H1 (cell line): ENCODE measurements at regions not wholly inside any gene's neighbourhood (a gene's known extent, or its start where the extent isn't known, plus 50 kb on each side); places are given as distances from the start of the nearest gene placed in this dataset.

Experiments used
- CTCF ChIA-PET: fragments of 300-600 bp; sonication (Branson Sonifier 250); formaldehyde crosslinking; loops from one replicate; lab custom pipeline; 2021; ENCODE audit not compliant: partially characterized antibody; lab: Charles Lee
- POLR2A ChIA-PET: fragments of 300-600 bp; sonication (Branson Sonifier 250); formaldehyde crosslinking; loops from one replicate; lab custom pipeline; 2021; ENCODE audit warnings: inconsistent platforms; ENCODE audit not compliant: partially characterized antibody; lab: Charles Lee
- DNase-seq, 2 experiments: peaks; one replicate each; pipeline versions ENCODE4 v3.0.0 to v3.0.0-alpha.2; 2010 to 2022; ENCODE audit warnings: low spot score in 2 of 2, low read depth in 1 of 2, mixed read lengths in 1 of 2
- FAIRE-seq: peaks from 2 replicates; lab custom pipeline; 2011; peaks lifted over from hg19 to GRCh38; lab: Jason Lieb, UNC
- H2AFZ ChIP-seq: 2 replicates; pipeline ENCODE4 v1.8.1; 2012; ENCODE audit warnings: low read length, inconsistent platforms
- H2AK5ac ChIP-seq: 2 replicates; pipeline ENCODE4 v1.6.1; 2013; ENCODE audit warnings: low read depth, low read length
- H2BK120ac ChIP-seq: replicated peaks from 2 replicates; pipeline ENCODE3; 2013; ENCODE audit warnings: low read depth, low read length, inconsistent platforms
- H2BK12ac ChIP-seq: 2 replicates; pipeline ENCODE4 v1.6.1; 2013; ENCODE audit warnings: low read depth, low read length
- H2BK15ac ChIP-seq: 2 replicates; pipeline ENCODE4 v1.6.1; 2013; ENCODE audit warnings: low read length
- H2BK20ac ChIP-seq: 2 replicates; pipeline ENCODE4 v1.6.1; 2013; ENCODE audit warnings: low read length
- H2BK5ac ChIP-seq: 2 replicates; pipeline ENCODE4 v1.6.1; 2013; ENCODE audit warnings: low read depth, low read length
- H3K14ac ChIP-seq: 2 replicates; pipeline ENCODE4 v1.6.1; 2013; ENCODE audit warnings: inconsistent platforms; ENCODE audit not compliant: insufficient read length
- H3K18ac ChIP-seq: 2 replicates; pipeline ENCODE4 v1.6.1; 2013; ENCODE audit warnings: low read length; ENCODE audit errors: extremely low read depth
- H3K23ac ChIP-seq: 2 replicates; pipeline ENCODE4 v1.6.1; 2013; ENCODE audit warnings: inconsistent platforms; ENCODE audit not compliant: insufficient read length
- H3K23me2 ChIP-seq: 2 replicates; pipeline ENCODE4 v1.6.1; 2013; ENCODE audit warnings: low read depth, low read length
- H3K27ac ChIP-seq: 2 replicates; pipeline ENCODE4 v1.6.1; 2011; ENCODE audit warnings: low read depth, low read length, inconsistent platforms
- H3K27me3 ChIP-seq, 4 experiments: replicated peaks in 1 of 4; 1 replicate in 1 of 4; 2 replicates in 3 of 4; pipeline versions ENCODE4 v1.6.1 to v1.8.1; 2011 to 2013; ENCODE audit warnings: low read length in 3 of 4, mild to moderate bottlenecking in 3 of 4, inconsistent platforms in 2 of 4, mixed read lengths in 2 of 4, moderate library complexity in 1 of 4; ENCODE audit not compliant: control insufficient read depth in 3 of 4, insufficient read depth in 3 of 4; ENCODE audit errors: extremely low read depth in 1 of 4
- H3K36me3 ChIP-seq, 4 experiments: 2 replicates each; pipeline versions ENCODE4 v1.6.1 to v1.8.1; 2011 to 2013; ENCODE audit warnings: mild to moderate bottlenecking in 4 of 4, low read length in 3 of 4, moderate library complexity in 2 of 4, control low read depth in 1 of 4, inconsistent platforms in 1 of 4; ENCODE audit not compliant: insufficient read depth in 4 of 4, control insufficient read depth in 2 of 4
- H3K4ac ChIP-seq: replicated peaks from 2 replicates; pipeline ENCODE3; 2013; ENCODE audit warnings: low read length, low read depth, mixed read lengths, inconsistent platforms; ENCODE audit not compliant: insufficient read length
- H3K4me1 ChIP-seq, 4 experiments: replicated peaks in 1 of 4; 1 replicate in 1 of 4; 2 replicates in 3 of 4; pipeline versions ENCODE4 v1.6.1 to v1.8.1; 2011 to 2013; ENCODE audit warnings: low read length in 3 of 4, inconsistent platforms in 2 of 4, mixed read lengths in 1 of 4; ENCODE audit not compliant: insufficient read depth in 4 of 4, control insufficient read depth in 3 of 4
- H3K4me2 ChIP-seq, 2 experiments: 2 replicates each; pipeline versions ENCODE4 v1.6.1 to v1.8.1; 2011 to 2013; ENCODE audit warnings: low read depth in 2 of 2, low read length in 2 of 2, control low read depth in 1 of 2, inconsistent platforms in 1 of 2, mild to moderate bottlenecking in 1 of 2; ENCODE audit not compliant: insufficient read depth in 1 of 2
- H3K4me3 ChIP-seq, 4 experiments: fragments of 200-600, 300-600 bp in 1 of 4; sonication (generic), shearing (Covaris generic), sonication (Bioruptor Twin) in 1 of 4; 2 replicates each; pipeline versions ENCODE4 v1.5.1 to v1.8.1; 2011 to 2016; ENCODE audit warnings: low read length in 4 of 4, low read depth in 3 of 4, control low read depth in 2 of 4, inconsistent platforms in 2 of 4, mild to moderate bottlenecking in 2 of 4, mixed read lengths in 1 of 4, moderate library complexity in 1 of 4; ENCODE audit not compliant: insufficient read depth in 2 of 4; ENCODE audit errors: extremely low read depth in 1 of 4
- H3K56ac ChIP-seq: replicated peaks from 2 replicates; pipeline ENCODE3; 2013; ENCODE audit warnings: low read depth, mild to moderate bottlenecking, mixed read lengths, low read length, inconsistent platforms; ENCODE audit not compliant: insufficient read length
- H3K79me1 ChIP-seq: 2 replicates; pipeline ENCODE4 v1.6.1; 2013; ENCODE audit warnings: low read depth, low read length, control low read depth
- H3K79me2 ChIP-seq, 2 experiments: 2 replicates each; pipeline versions ENCODE4 v1.6.1 to v1.8.1; 2012 to 2013; ENCODE audit warnings: low read length in 2 of 2, mild to moderate bottlenecking in 2 of 2, inconsistent platforms in 1 of 2; ENCODE audit not compliant: insufficient read depth in 2 of 2, control insufficient read depth in 1 of 2
- H3K9ac ChIP-seq, 4 experiments: replicated peaks in 1 of 4; 1 replicate in 1 of 4; 2 replicates in 3 of 4; pipeline versions ENCODE4 v1.6.1 to v1.8.1; 2011 to 2013; ENCODE audit warnings: low read depth in 3 of 4, low read length in 3 of 4, control low read depth in 2 of 4, mild to moderate bottlenecking in 2 of 4, moderate library complexity in 2 of 4, inconsistent platforms in 1 of 4; ENCODE audit errors: extremely low read depth in 1 of 4
- H3K9me3 ChIP-seq, 2 experiments: 2 replicates each; pipeline versions ENCODE4 v1.6.1 to v1.8.1; 2012 to 2013; ENCODE audit warnings: mild to moderate bottlenecking in 2 of 2, moderate library complexity in 2 of 2, control low read depth in 1 of 2, inconsistent platforms in 1 of 2, low read depth in 1 of 2, low read length in 1 of 2, mixed read lengths in 1 of 2; ENCODE audit not compliant: insufficient read depth in 2 of 2
- H4K20me1 ChIP-seq, 2 experiments: replicated peaks in 1 of 2; 2 replicates each; pipeline versions ENCODE3 to v1.8.1; 2011 to 2013; ENCODE audit warnings: inconsistent platforms in 2 of 2, low read length in 2 of 2, mild to moderate bottlenecking in 1 of 2; ENCODE audit not compliant: insufficient read depth in 2 of 2, control insufficient read depth in 1 of 2
- H4K5ac ChIP-seq: 2 replicates; pipeline ENCODE4 v1.6.1; 2013; ENCODE audit warnings: low read length, low read depth, mixed read lengths, inconsistent platforms; ENCODE audit not compliant: insufficient read length
- H4K8ac ChIP-seq: 2 replicates; pipeline ENCODE4 v1.8.0; 2013; ENCODE audit warnings: mild to moderate bottlenecking, moderate library complexity, low read length, inconsistent platforms; ENCODE audit not compliant: insufficient read depth; ENCODE audit errors: extremely low read depth
- H4K91ac ChIP-seq: replicated peaks from 2 replicates; pipeline ENCODE3; 2013; ENCODE audit warnings: low read length, mixed read lengths, inconsistent platforms; ENCODE audit not compliant: insufficient read length
- BACH1 ChIP-seq: IDR thresholded peaks from 2 replicates; pipeline ENCODE4 v1.6.1; 2012; ENCODE audit warnings: low read length, improper control_type of control experiment
- EZH2 ChIP-seq: fragments of 200-600 bp; sonication (generic); IDR thresholded peaks from 2 replicates; pipeline ENCODE4 v1.7.1; 2012; ENCODE audit warnings: low read depth, mild to moderate bottlenecking, moderate library complexity, low read length, inconsistent platforms; ENCODE audit not compliant: severe bottlenecking
- POU5F1 ChIP-seq: IDR thresholded peaks from 2 replicates; pipeline ENCODE4 v1.6.1; 2011; ENCODE audit warnings: low read depth, mild to moderate bottlenecking, low read length, moderate library complexity
- RBBP5 ChIP-seq: IDR thresholded peaks from 2 replicates; pipeline ENCODE4 v1.7.1; 2012; ENCODE audit warnings: low read depth, mild to moderate bottlenecking, inconsistent platforms, low read length, moderate library complexity, borderline replicate concordance
- RXRA ChIP-seq: IDR thresholded peaks from 2 replicates; pipeline ENCODE4 v1.6.1; 2011; ENCODE audit warnings: low read depth, mild to moderate bottlenecking, low read length, moderate library complexity; ENCODE audit not compliant: insufficient read depth
- SIX5 ChIP-seq: IDR thresholded peaks from 2 replicates; pipeline ENCODE4 v1.6.1; 2011; ENCODE audit warnings: mild to moderate bottlenecking, low read depth, low read length
- WGBS, 2 experiments: shearing (Covaris generic) in 1 of 2; methylation state at CpG; one replicate each; pipeline versions ENCODE4 v1.1.6 to v1.1.7; 2013 to 2015; ENCODE audit warnings: low lambda C conversion rate in 2 of 2, mixed read lengths in 2 of 2, inconsistent platforms in 1 of 2, low coverage in 1 of 2, missing lambda C conversion rate in 1 of 2; ENCODE audit not compliant: insufficient replicate concordance in 2 of 2, insufficient coverage in 1 of 2, insufficient read length in 1 of 2; ENCODE audit errors: extremely low coverage in 1 of 2, missing lambda C conversion rate in 1 of 2; 5-methylcytosine and 5-hydroxymethylcytosine counted together

GRCh38 chr5:145551714-145552113 lies 283.4 kb downstream of the PRELID2 start:
- Histone ChIP-seq H3K79me2 (no peaks in the 10 kb centered on the region), H2BK12ac (no peak overlapping the region), H2AFZ (peak overlapping the region; percentile 24; the same call in 1 of the 2 replicates), H3K4me1 (peaks cover 0 to 4% (median 0%) of the 10 kb centered on the region in 4 experiments; a peak in 1 of 7 replicates), H3K27ac (no peak overlapping the region), H4K91ac (no peak overlapping the region), H2BK120ac (no peak overlapping the region), H3K79me1 (no peaks in the 10 kb centered on the region), H2BK5ac (no peak overlapping the region), H3K23me2 (no peaks in the 10 kb centered on the region), H4K8ac (no peak overlapping the region), H2BK15ac (no peak overlapping the region), H4K20me1 (no peaks in the 10 kb centered on the region), H3K56ac (no peak overlapping the region), H2AK5ac (no peak overlapping the region), H3K4me3 (no peak overlapping the region), H3K27me3 (no peaks in the 10 kb centered on the region), H3K14ac (no peak overlapping the region), H3K4me2 (no peak overlapping the region), H2BK20ac (no peak overlapping the region), H3K36me3 (no peaks in the 10 kb centered on the region), H3K9me3 (no peaks in the 10 kb centered on the region), H3K23ac (no peak overlapping the region), H3K9ac (no peak overlapping the region), H3K18ac (no peak overlapping the region), H3K4ac (no peak overlapping the region), H4K5ac (no peak overlapping the region)
- DNase-seq (no peak), FAIRE-seq (no peak)
- ChIA-PET CTCF (no interaction called here), POLR2A (no interaction called here)
- WGBS, 2 experiments = 92% methylated on average over 1 of the region's 1 CpG; no CpG with 5 or more reads in 1 of the 2 experiments
- no peak for TF ChIP-seq RXRA
- TF ChIP-seq RBBP5 = no peak
- no peak for TF ChIP-seq POU5F1
- TF ChIP-seq SIX5 = no peak
- TF ChIP-seq EZH2 = no peak
- TF ChIP-seq BACH1 = no peak
